ENCODE measurements at regions not wholly inside any gene's neighbourhood (a gene's known extent, or its start where the extent isn't known, plus 50 kb on each side); places are given as distances from the start of the nearest gene placed in this dataset.

DNA sequence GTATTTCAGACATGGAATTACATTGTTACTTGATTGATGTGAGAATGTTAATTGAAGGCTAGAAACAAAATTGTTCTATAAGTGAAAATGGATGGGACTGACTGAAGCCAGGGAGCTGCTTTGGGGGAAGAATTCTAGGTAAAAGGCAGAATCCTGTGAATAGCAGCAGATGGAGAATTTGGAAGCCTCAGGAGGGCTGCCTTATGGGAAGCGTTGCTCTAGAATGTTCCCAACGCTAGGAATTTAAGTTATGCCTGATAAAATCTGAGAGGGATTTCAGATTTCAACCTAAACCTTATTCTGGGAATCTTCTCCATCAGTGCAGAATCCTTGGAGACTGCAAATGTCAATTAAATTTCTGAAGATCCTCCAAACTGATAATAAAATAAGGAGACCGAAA is 858.2 kb upstream of the FLRT2 start:
- TF ChIP-seq FOXP2 (optimal IDR thresholded peaks at IDR 0.05; ENCODE audit: borderline replicate concordance, extremely low read depth, extremely low read length, insufficient read depth), result no peak
- no peak for TF ChIP-seq TAF1 (IDR thresholded peaks at IDR 0.05; ENCODE audit: borderline replicate concordance, insufficient read depth, low read length)
- TF ChIP-seq, protein P1, sequence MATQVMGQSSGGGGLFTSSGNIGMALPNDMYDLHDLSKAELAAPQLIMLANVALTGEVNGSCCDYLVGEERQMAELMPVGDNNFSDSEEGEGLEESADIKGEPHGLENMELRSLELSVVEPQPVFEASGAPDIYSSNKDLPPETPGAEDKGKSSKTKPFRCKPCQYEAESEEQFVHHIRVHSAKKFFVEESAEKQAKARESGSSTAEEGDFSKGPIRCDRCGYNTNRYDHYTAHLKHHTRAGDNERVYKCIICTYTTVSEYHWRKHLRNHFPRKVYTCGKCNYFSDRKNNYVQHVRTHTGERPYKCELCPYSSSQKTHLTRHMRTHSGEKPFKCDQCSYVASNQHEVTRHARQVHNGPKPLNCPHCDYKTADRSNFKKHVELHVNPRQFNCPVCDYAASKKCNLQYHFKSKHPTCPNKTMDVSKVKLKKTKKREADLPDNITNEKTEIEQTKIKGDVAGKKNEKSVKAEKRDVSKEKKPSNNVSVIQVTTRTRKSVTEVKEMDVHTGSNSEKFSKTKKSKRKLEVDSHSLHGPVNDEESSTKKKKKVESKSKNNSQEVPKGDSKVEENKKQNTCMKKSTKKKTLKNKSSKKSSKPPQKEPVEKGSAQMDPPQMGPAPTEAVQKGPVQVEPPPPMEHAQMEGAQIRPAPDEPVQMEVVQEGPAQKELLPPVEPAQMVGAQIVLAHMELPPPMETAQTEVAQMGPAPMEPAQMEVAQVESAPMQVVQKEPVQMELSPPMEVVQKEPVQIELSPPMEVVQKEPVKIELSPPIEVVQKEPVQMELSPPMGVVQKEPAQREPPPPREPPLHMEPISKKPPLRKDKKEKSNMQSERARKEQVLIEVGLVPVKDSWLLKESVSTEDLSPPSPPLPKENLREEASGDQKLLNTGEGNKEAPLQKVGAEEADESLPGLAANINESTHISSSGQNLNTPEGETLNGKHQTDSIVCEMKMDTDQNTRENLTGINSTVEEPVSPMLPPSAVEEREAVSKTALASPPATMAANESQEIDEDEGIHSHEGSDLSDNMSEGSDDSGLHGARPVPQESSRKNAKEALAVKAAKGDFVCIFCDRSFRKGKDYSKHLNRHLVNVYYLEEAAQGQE (IDR thresholded peaks at IDR 0.05; ENCODE audit: insufficient read depth in 1 of 2, low read depth in 2 of 2, low read length in 2 of 2), result no peak
- TF ChIP-seq SIN3A (IDR thresholded peaks at IDR 0.05; ENCODE audit: borderline replicate concordance, insufficient read depth, low read length), result no peak
- TF ChIP-seq POLR2AphosphoS5 (IDR thresholded peaks at IDR 0.05; ENCODE audit: low read depth, low read length), result no peak

DNA sequence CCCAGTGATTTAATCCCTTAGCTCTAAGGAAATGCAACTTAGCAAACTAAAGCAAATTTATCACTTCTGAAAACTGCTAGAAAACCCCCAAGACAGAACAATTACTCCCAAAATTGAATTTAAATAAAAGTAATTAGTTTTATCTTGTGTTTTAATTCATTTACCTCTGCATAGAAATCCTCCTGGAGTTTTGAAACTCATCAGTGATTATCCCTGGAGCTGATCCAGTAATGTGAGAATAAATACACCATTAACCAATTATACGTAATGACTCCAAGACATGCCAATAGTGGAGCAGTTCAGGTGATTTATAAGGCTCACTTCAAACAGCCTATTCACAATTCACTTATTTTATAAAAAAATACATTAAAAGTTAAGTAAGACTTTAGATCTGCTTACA is 855.3 kb upstream of the FLRT2 start:
- TF ChIP-seq TAF1 (IDR thresholded peaks at IDR 0.05; ENCODE audit: borderline replicate concordance, insufficient read depth, low read length) (no peak), FOXP2 (optimal IDR thresholded peaks at IDR 0.05; ENCODE audit: borderline replicate concordance, extremely low read depth, extremely low read length, insufficient read depth) (no peak), POLR2AphosphoS5 (IDR thresholded peaks at IDR 0.05; ENCODE audit: low read depth, low read length) (no peak), SIN3A (IDR thresholded peaks at IDR 0.05; ENCODE audit: borderline replicate concordance, insufficient read depth, low read length) (no peak)
- TF ChIP-seq, protein P1 (IDR thresholded peaks at IDR 0.05; ENCODE audit: insufficient read depth in 1 of 2, low read depth in 2 of 2, low read length in 2 of 2), result no peak

DNA sequence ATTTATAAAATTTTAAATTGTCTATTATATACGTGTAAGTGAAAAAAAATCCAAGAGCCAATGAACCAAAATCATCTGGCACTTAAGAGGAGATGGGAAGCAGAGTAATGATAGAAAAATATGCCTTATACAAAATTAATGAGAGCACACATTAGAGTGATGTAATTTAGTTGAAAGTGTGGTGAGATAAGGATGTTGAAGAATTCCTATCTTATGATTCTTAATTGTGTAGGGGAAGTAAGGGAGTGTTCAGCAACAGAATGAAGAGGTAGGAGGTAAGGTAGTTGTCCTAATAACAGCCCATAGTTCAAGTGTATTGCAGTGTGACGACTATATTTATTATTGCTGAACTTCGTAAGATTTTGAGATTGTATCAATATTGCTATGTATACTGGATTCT is 843.4 kb upstream of the FLRT2 start:
- TF ChIP-seq FOXP2 (optimal IDR thresholded peaks at IDR 0.05; ENCODE audit: borderline replicate concordance, extremely low read depth, extremely low read length, insufficient read depth), result no peak
- TF ChIP-seq POLR2AphosphoS5 (IDR thresholded peaks at IDR 0.05; ENCODE audit: low read depth, low read length), result no peak
- no peak for TF ChIP-seq SIN3A (IDR thresholded peaks at IDR 0.05; ENCODE audit: borderline replicate concordance, insufficient read depth, low read length)
- TF ChIP-seq, protein P1 (IDR thresholded peaks at IDR 0.05; ENCODE audit: insufficient read depth in 1 of 2, low read depth in 2 of 2, low read length in 2 of 2), result no peak
- TF ChIP-seq TAF1 (IDR thresholded peaks at IDR 0.05; ENCODE audit: borderline replicate concordance, insufficient read depth, low read length), result no peak

DNA sequence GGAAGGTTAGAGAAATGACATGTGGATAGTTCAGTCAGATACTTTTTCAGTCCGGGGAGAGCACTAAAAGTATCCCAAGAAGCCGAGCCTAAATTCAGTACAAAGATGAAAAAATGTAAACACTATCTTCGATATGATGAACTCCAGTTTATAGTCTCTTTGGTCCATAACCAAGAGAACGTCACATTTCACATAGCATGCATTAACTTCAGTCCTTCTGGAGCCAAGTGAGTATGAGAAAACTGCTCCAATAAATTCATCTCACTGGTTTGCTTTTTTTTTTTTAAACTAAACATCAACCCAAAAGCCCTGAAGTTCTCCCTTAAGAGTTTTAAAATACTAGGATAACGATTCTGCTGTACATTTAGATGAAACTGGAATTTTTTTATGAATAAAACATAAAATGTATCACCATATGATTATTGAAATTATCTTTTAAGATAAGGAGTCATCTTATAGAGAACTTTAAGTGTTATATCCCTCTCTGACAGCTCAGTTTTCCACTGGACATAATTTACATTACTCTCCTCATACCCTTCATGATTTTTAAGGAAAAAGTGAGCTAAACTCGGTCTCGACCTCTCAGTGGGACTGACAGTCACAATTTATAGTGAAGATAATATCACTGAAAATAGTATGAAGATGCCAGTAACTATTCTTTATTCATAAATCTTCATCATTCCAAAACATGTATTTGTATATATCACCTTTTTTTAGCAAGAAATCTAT is 841.5 kb upstream of the FLRT2 start:
- TF ChIP-seq FOXP2 (optimal IDR thresholded peaks at IDR 0.05; ENCODE audit: borderline replicate concordance, extremely low read depth, extremely low read length, insufficient read depth) (no peak), POLR2AphosphoS5 (IDR thresholded peaks at IDR 0.05; ENCODE audit: low read depth, low read length) (no peak), TAF1 (IDR thresholded peaks at IDR 0.05; ENCODE audit: borderline replicate concordance, insufficient read depth, low read length) (no peak), SIN3A (IDR thresholded peaks at IDR 0.05; ENCODE audit: borderline replicate concordance, insufficient read depth, low read length) (no peak)
- TF ChIP-seq, protein P1 (IDR thresholded peaks at IDR 0.05; ENCODE audit: insufficient read depth in 1 of 2, low read depth in 2 of 2, low read length in 2 of 2), result no peak
